Ascending aorta (tissue), 2 donors: ENCODE measurements at regions not wholly inside any gene's neighbourhood (a gene's known extent, or its start where the extent isn't known, plus 50 kb on each side); places are given as distances from the start of the nearest gene placed in this dataset.
"Not testable (repeated sequence)": the region's sequence is repeated elsewhere in the genome, so short reads cannot be mapped to it uniquely, and the experiment has no call there.

ENCODE experiments used
- DNase-seq, 2 donors: peaks; one replicate each; pipeline ENCODE4 v3.0.0-alpha.2; 2019; ENCODE audit warnings: low spot score in 2 of 2
- H3K27ac ChIP-seq, 2 donors: fragments of 200-600 bp; sonication (generic); one replicate each; pipeline ENCODE4 v1.5.1; 2016 to 2017; ENCODE audit warnings: mild to moderate bottlenecking in 1 of 2
- H3K27me3 ChIP-seq: fragments of 200-600 bp; sonication (generic); one replicate; pipeline ENCODE4 v1.5.1; 2017
- H3K36me3 ChIP-seq, 2 donors: fragments of 200-600 bp; sonication (generic); one replicate each; pipeline ENCODE4 v1.5.1; 2016
- H3K4me1 ChIP-seq, 2 donors: fragments of 200-600 bp; sonication (generic); one replicate each; pipeline ENCODE4 v1.5.1; 2016 to 2017; ENCODE audit warnings: mild to moderate bottlenecking in 1 of 2
- H3K4me3 ChIP-seq, 2 donors: fragments of 200-600 bp; sonication (generic); one replicate each; pipeline ENCODE4 v1.5.1; 2016 to 2017; ENCODE audit warnings: mild to moderate bottlenecking in 1 of 2
- H3K9me3 ChIP-seq, 2 donors: fragments of 200-600 bp; sonication (generic); one replicate each; pipeline ENCODE4 v1.5.1; 2016
- CTCF ChIP-seq, 3 experiments: fragments of 200-600 bp in 2 of 3; fragments of 450-650 bp in 1 of 3; sonication (generic) in 2 of 3; IDR thresholded peaks; one replicate each; pipeline ENCODE4 v1.5.1; 2016 to 2019; ENCODE audit warnings: antibody characterized with exemption in 3 of 3, mild to moderate bottlenecking in 1 of 3, moderate library complexity in 1 of 3
- intact Hi-C: fragments of 100-400 bp; cut with DNase I; formaldehyde crosslinking; loops from one replicate; pipeline ENCODE4 v1.15.1; 2023

DNA sequence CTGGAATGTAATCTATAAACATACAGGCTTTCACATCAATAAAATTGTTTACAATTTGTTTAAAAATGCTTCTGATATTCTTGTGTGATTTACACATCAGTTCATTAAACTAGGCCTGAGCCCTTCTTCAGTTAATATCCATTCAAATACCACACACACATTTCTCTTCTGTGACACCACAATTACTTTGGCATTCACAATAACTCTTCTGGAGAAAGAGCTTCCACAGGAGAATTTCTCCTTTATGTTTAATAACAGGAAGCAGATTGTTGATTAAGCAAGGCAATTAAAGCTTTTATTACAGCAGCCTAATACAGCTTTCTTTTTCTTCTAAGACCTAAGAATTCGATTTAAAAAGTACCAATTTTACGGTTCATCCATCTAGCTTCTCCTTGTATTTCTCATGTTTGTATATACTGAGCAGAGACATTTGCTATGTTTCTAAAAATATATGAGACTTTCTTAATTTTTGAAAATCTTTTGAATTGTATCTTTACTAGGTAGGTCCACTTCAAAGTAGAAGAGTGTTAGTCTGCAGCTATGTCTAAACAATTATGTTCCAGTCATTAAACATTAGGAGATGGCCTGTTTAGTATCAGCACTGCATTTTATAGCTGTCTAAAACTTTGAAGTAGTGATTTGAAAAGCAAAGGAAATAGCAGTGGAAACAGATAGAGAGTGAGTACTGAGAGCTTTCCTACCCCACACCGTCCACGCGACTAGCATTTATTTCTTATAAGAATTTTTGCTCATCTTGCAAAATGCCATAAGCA lies 511.1 kb upstream of the UBE2E2 start:
- no peak for TF ChIP-seq CTCF (IDR thresholded peaks at IDR 0.05)
- Histone ChIP-seq H3K4me3 (no peak overlapping the region), H3K4me1 (no peaks in the 10 kb centered on the region), H3K27me3 (no peaks in the 10 kb centered on the region), H3K9me3 (no peaks in the 10 kb centered on the region), H3K27ac (no peak overlapping the region), H3K36me3 (no peaks in the 10 kb centered on the region)
- intact Hi-C loops, result no loop called here
- DNase-seq, result no peak

GRCh38 chr3:22700876-22701275 lies 502.3 kb upstream of the UBE2E2 start:
- no peak for DNase-seq
- no peaks in the 10 kb centered on the region for H3K9me3 ChIP-seq
- H3K36me3 ChIP-seq, result no peaks in the 10 kb centered on the region
- no peaks in the 10 kb centered on the region for H3K27me3 ChIP-seq
- H3K27ac ChIP-seq, result no peak overlapping the region
- TF ChIP-seq CTCF (IDR thresholded peaks at IDR 0.05), result no peak
- intact Hi-C loops, result no loop called here
- H3K4me3 ChIP-seq, result no peak overlapping the region
- H3K4me1 ChIP-seq, result no peaks in the 10 kb centered on the region

GRCh38 chr3:22704166-22704565 lies 499.0 kb upstream of the UBE2E2 start:
- Histone ChIP-seq H3K27ac (no peak overlapping the region), H3K36me3 (no peaks in the 10 kb centered on the region), H3K9me3 (peaks cover 0 to 4% of the 10 kb centered on the region in 2 donors), H3K27me3 (no peaks in the 10 kb centered on the region), H3K4me3 (no peak overlapping the region), H3K4me1 (no peaks in the 10 kb centered on the region)
- no peak for TF ChIP-seq CTCF (IDR thresholded peaks at IDR 0.05)
- DNase-seq, result no peak
- intact Hi-C loops, result no loop called here

DNA sequence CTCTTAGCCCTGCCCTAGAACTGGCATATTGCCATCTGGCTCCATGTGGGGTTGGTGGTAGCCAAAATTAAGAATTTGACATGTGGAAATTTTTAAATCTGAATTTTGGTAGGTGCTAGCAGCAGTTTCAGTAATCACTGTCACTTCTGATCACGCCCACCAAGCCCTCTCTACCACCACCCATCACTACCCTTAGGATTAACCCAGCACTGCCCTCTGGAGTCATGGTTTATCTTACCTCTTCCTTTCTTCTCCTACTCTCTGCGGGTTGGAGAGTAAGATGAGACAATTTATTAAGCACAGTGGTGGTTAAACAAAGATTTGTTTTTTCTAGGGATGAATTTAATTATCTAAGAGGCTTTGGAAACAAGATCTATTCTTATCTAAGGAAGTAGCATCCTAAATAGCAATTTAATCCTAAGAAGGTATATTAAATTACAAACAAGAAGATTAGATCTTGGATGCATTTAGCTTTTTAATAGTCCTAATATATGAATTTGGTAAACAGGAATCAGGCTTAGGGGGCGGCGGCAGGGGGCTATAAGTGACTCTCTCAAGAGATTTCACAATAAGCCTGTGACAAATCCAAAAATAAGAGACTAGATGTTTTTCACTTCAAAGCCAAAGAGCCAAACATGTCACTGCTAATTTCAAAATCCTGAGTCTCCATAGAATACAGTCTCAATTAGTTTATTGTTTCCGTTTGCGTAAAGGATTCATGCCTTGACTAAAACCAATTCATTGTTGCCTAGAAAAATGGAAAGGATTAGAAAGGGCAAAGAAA lies 498.4 kb upstream of the UBE2E2 start:
- no peak overlapping the region for H3K4me3 ChIP-seq
- DNase-seq, result no peak
- no peaks in the 10 kb centered on the region for H3K27me3 ChIP-seq
- no peak for TF ChIP-seq CTCF (IDR thresholded peaks at IDR 0.05)
- peaks cover 0 to 4% of the 10 kb centered on the region in 2 donors for H3K9me3 ChIP-seq
- intact Hi-C loops, result no loop called here
- H3K27ac ChIP-seq, result no peak overlapping the region
- H3K4me1 ChIP-seq, result no peaks in the 10 kb centered on the region
- no peaks in the 10 kb centered on the region for H3K36me3 ChIP-seq

- H3K4me3 ChIP-seq, H3K36me3 ChIP-seq, DNase-seq, H3K9me3 ChIP-seq, H3K4me1 ChIP-seq, H3K27ac ChIP-seq, intact Hi-C loops, H3K27me3 ChIP-seq: not testable (repeated sequence)
Observed at GRCh38 chr3:22706922-22707321, 496.2 kb upstream of the UBE2E2 start.

DNA sequence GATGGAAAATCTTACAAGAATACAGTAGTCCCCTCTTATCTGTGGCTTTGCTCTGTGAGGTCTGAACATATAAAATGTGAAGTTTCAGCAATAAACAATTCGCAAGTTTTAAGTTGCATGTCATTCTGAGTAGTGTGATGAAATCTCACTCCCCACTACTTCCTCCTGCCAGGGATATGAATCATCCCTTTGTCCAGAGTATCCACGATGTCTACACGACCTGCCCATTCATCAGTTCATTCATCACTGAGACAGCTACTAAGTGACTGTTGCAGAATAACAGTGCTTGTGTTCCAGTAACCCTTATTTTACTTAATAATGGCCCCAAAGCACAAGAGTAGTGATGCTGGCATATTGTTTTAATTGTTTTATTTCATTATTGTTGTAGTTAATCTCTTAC lies 489.2 kb upstream of the UBE2E2 start:
- no peaks in the 10 kb centered on the region for H3K27me3 ChIP-seq
- no peak for TF ChIP-seq CTCF (IDR thresholded peaks at IDR 0.05)
- DNase-seq, result no peak
- no peaks in the 10 kb centered on the region for H3K4me1 ChIP-seq
- H3K4me3 ChIP-seq, result no peak overlapping the region
- no peak overlapping the region for H3K27ac ChIP-seq
- intact Hi-C loops, result no loop called here
- H3K9me3 ChIP-seq, result no peaks in the 10 kb centered on the region
- H3K36me3 ChIP-seq, result no peaks in the 10 kb centered on the region
